ENCODE measurements at regions not wholly inside any gene's neighbourhood (a gene's known extent, or its start where the extent isn't known, plus 50 kb on each side); places are given as distances from the start of the nearest gene placed in this dataset.

DNA sequence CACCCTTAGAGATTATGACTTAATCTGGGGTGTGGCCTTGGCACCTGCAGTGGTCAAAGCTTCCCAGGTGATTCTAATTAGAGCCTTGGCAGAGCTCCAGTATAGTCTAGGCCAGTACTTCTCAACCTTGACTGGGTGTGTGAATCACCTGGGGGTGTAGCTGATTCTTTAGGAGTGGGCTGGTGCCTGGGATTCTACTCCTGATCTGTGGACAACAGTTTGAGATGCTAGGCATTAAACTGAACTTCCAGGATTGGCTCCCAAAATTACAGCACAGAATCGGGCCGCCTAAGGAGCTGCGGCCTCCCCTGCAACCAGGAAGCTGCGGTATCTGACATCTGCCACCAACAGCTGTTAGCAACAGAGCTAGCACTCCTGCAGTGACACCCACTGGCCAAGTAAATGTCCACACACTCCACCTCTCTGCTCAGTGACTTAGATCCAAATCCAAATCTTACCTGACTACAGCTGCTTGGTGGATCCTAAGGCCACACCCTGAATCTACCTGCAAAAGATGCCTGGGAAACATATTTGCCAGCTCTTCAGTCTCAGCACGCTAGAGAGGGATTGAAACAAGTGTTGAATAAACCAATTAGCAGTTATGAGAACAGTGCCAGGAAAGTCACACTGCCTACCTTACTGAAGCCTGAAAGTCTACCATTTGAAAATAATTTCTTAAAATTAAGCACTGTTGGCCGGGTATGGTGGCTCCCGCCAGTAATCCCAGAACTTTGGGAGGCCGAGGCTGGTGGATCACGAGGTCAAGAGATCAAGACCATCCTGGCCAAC, 126.7 kb downstream of the UNC5CL start (continued):
- TF ChIP-seq ZBTB14 (CRISPR knock-in tag; IDR thresholded peaks at IDR 0.05): peak; percentile 21; the same call in 1 of the 2 replicates
- TF ChIP-seq SOX13 (IDR thresholded peaks at IDR 0.05): no peak
- peak in 1 of 2 experiments; percentile 43; a peak in 1 of 4 replicates for TF ChIP-seq SOX13 (CRISPR knock-in tag; conservative IDR thresholded peaks at IDR 0.05 in 1 of 2, IDR thresholded peaks at IDR 0.05 in 1 of 2)
- peak; percentile 27; the same call in 1 of the 2 replicates for TF ChIP-seq HDAC2 (CRISPR knock-in tag; IDR thresholded peaks at IDR 0.05)
- TF ChIP-seq MEF2D (CRISPR knock-in tag; IDR thresholded peaks at IDR 0.05): no peak
- TF ChIP-seq ZFP62 (CRISPR knock-in tag; IDR thresholded peaks at IDR 0.05): 0 out of 2 replicates have a peak, but pooled peaks have one; percentile 30
- peak; percentile 65; the same call in 1 of the 2 replicates for TF ChIP-seq IRF2 (CRISPR knock-in tag; IDR thresholded peaks at IDR 0.05)
- TF ChIP-seq ZSCAN20 (CRISPR knock-in tag; IDR thresholded peaks at IDR 0.05; ENCODE audit: borderline replicate concordance): no peak
- TF ChIP-seq FOXK1 (CRISPR knock-in tag; IDR thresholded peaks at IDR 0.05; ENCODE audit: borderline replicate concordance, low read depth): no peak; the same call in 1 of the 2 replicates
- TF ChIP-seq ZSCAN21 (CRISPR knock-in tag; IDR thresholded peaks at IDR 0.05; ENCODE audit: borderline replicate concordance): no peak
- no peak for TF ChIP-seq CENPBD1 (CRISPR knock-in tag; IDR thresholded peaks at IDR 0.05; ENCODE audit: borderline replicate concordance, low read depth)
- TF ChIP-seq ZNF512B (CRISPR knock-in tag; IDR thresholded peaks at IDR 0.05; ENCODE audit: borderline replicate concordance): no peak
- TF ChIP-seq ZNF598 (CRISPR knock-in tag; IDR thresholded peaks at IDR 0.05; ENCODE audit: borderline replicate concordance): no peak
- TF ChIP-seq SOX6 (IDR thresholded peaks at IDR 0.05): no peak
- TF ChIP-seq SOX6 (CRISPR knock-in tag; IDR thresholded peaks at IDR 0.05): peak; percentile 63
- no peak for TF ChIP-seq ZNF746 (CRISPR knock-in tag; IDR thresholded peaks at IDR 0.05)
- peak; percentile 76; the same call in 1 of the 2 replicates for TF ChIP-seq ZNF580 (CRISPR knock-in tag; IDR thresholded peaks at IDR 0.05; ENCODE audit: borderline replicate concordance, low read depth)
- TF ChIP-seq ZNF331 (CRISPR knock-in tag; IDR thresholded peaks at IDR 0.05): peak; percentile 48; the same call in 1 of the 2 replicates
- 0 out of 2 replicates have a peak, but pooled peaks have one; percentile 75 for TF ChIP-seq TBP (CRISPR knock-in tag; IDR thresholded peaks at IDR 0.05)
- TF ChIP-seq TEAD3 (CRISPR knock-in tag; optimal IDR thresholded peaks at IDR 0.05; ENCODE audit: borderline replicate concordance): peak; percentile 42
- no peak for TF ChIP-seq HES4 (CRISPR knock-in tag; IDR thresholded peaks at IDR 0.05; ENCODE audit: borderline replicate concordance)
- TF ChIP-seq, protein P1, sequence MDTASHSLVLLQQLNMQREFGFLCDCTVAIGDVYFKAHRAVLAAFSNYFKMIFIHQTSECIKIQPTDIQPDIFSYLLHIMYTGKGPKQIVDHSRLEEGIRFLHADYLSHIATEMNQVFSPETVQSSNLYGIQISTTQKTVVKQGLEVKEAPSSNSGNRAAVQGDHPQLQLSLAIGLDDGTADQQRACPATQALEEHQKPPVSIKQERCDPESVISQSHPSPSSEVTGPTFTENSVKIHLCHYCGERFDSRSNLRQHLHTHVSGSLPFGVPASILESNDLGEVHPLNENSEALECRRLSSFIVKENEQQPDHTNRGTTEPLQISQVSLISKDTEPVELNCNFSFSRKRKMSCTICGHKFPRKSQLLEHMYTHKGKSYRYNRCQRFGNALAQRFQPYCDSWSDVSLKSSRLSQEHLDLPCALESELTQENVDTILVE (CRISPR knock-in tag; IDR thresholded peaks at IDR 0.05): peak; percentile 24; the same call in 1 of the 2 replicates
- 0 out of 2 replicates have a peak, but pooled peaks have one; percentile 25 for TF ChIP-seq PITX1 (CRISPR knock-in tag; IDR thresholded peaks at IDR 0.05)
- no peak for TF ChIP-seq FOXA1 (IDR thresholded peaks at IDR 0.05)
- peak; percentile 65 for TF ChIP-seq FOXA1 (CRISPR knock-in tag; IDR thresholded peaks at IDR 0.05)
